Islet precursor cell (in vitro differentiated cells): ENCODE measurements at regions not wholly inside any gene's neighbourhood (a gene's known extent, or its start where the extent isn't known, plus 50 kb on each side); places are given as distances from the start of the nearest gene placed in this dataset.

ENCODE experiments used
- DNase-seq: peaks from one replicate; pipeline ENCODE4 v3.0.0-alpha.2; 2018

- DNase-seq, result no peak
Measured at GRCh38 chr6:159389695-159390094, 220.5 kb downstream of the FNDC1 start.

GRCh38 chr6:159380114-159380513 is 210.9 kb downstream of the FNDC1 start:
- DNase-seq, result no peak

- DNase-seq, result no peak
Measured at GRCh38 chr6:159378411-159379328, 209.5 kb downstream of the FNDC1 start.

- DNase-seq, result no peak
Measured at GRCh38 chr6:159376516-159377158, 207.4 kb downstream of the FNDC1 start.

GRCh38 chr6:159375014-159375413 is 205.8 kb downstream of the FNDC1 start:
- no peak for DNase-seq

GRCh38 chr6:159373670-159374069 is 204.5 kb downstream of the FNDC1 start:
- no peak for DNase-seq

- DNase-seq, result no peak
Measured at GRCh38 chr6:159372333-159372732, 203.1 kb downstream of the FNDC1 start.

GRCh38 chr6:159360306-159360705 is 191.1 kb downstream of the FNDC1 start:
- DNase-seq, result no peak

GRCh38 chr6:159359581-159360297 is 190.5 kb downstream of the FNDC1 start:
- no peak for DNase-seq

- no peak for DNase-seq
Measured at GRCh38 chr6:159358562-159358961, 189.4 kb downstream of the FNDC1 start.

- no peak for DNase-seq
Measured at GRCh38 chr6:159357211-159357915, 188.2 kb downstream of the FNDC1 start.

GRCh38 chr6:159353193-159353592 is 184.0 kb downstream of the FNDC1 start:
- DNase-seq, result no peak

GRCh38 chr6:159351707-159352106 is 182.5 kb downstream of the FNDC1 start:
- DNase-seq, result no peak

- no peak for DNase-seq
Measured at GRCh38 chr6:159349915-159350314, 180.7 kb downstream of the FNDC1 start.

GRCh38 chr6:159343709-159344108 is 174.5 kb downstream of the FNDC1 start:
- no peak for DNase-seq

GRCh38 chr6:159342146-159342545 is 172.9 kb downstream of the FNDC1 start:
- no peak for DNase-seq

GRCh38 chr6:159334068-159334467 is 164.9 kb downstream of the FNDC1 start:
- DNase-seq, result no peak

GRCh38 chr6:159331451-159331850 is 162.3 kb downstream of the FNDC1 start:
- DNase-seq, result no peak

- no peak for DNase-seq
Measured at GRCh38 chr6:159329081-159329480, 159.9 kb downstream of the FNDC1 start.

- no peak for DNase-seq
Measured at GRCh38 chr6:159328052-159328451, 158.9 kb downstream of the FNDC1 start.

GRCh38 chr6:159325476-159325875 is 156.3 kb downstream of the FNDC1 start:
- DNase-seq, result no peak

- DNase-seq, result no peak
Measured at GRCh38 chr6:159324596-159324995, 155.4 kb downstream of the FNDC1 start.
